ENCODE measurements at regions not wholly inside any gene's neighbourhood (a gene's known extent, or its start where the extent isn't known, plus 50 kb on each side); places are given as distances from the start of the nearest gene placed in this dataset.
A peak's percentile ranks its signal among the peaks of the same experiment; 100 is the strongest.

GRCh38 chr7:13320333-13320732 lies 632.9 kb downstream of the ARL4A start:
- DNase-seq, result no peak
- H3K9me3 ChIP-seq (replicated peaks; ENCODE audit: control insufficient read depth, low read depth, low read length), result no peaks in the 10 kb centered on the region
- no peaks in the 10 kb centered on the region for H3K36me3 ChIP-seq (ENCODE audit: control insufficient read depth, insufficient read depth, low read length)
- no peaks in the 10 kb centered on the region for H3K4me1 ChIP-seq (ENCODE audit: control insufficient read depth, insufficient read depth, low read length)
- H3K27me3 ChIP-seq (ENCODE audit: control insufficient read depth, insufficient read depth, low read length), result no peaks in the 10 kb centered on the region
- H3K27ac ChIP-seq (ENCODE audit: low read length), result no peak overlapping the region
- no peak overlapping the region for H3K4me3 ChIP-seq (ENCODE audit: low read length)

DNA sequence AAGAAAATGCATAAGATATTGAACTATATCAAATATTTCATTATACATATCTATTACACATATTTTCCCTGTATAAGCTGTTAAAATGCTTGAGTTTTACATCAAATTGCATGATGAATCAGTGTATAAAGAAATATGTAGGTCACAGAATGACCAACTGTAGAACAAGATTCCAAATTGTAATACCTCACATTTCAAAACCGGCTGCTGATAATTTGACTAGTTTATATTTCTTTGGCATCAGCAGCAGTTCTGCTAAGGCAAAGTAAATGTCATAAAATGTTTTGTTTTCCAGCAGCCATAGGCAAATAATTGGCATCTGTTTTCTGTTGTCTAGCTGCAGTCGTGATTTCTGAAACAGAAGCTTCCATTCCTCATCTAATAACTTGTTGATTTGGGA lies 633.9 kb downstream of the ARL4A start:
- whole genome bisulfite sequencing (ENCODE audit: insufficient coverage), result no CpG with 5 or more reads among the region's 2 CpGs
- Histone ChIP-seq H3K9me3 (replicated peaks; ENCODE audit: control insufficient read depth, low read depth, low read length) (no peaks in the 10 kb centered on the region), H3K4me3 (ENCODE audit: low read length) (no peak overlapping the region), H3K36me3 (ENCODE audit: control insufficient read depth, insufficient read depth, low read length) (no peaks in the 10 kb centered on the region), H3K4me1 (ENCODE audit: control insufficient read depth, insufficient read depth, low read length) (no peaks in the 10 kb centered on the region), H3K27ac (ENCODE audit: low read length) (no peak overlapping the region), H3K27me3 (ENCODE audit: control insufficient read depth, insufficient read depth, low read length) (no peaks in the 10 kb centered on the region)
- peak; percentile 40 for DNase-seq

- no peaks in the 10 kb centered on the region for H3K27me3 ChIP-seq (ENCODE audit: control insufficient read depth, insufficient read depth, low read length)
- H3K36me3 ChIP-seq (ENCODE audit: control insufficient read depth, insufficient read depth, low read length), result no peaks in the 10 kb centered on the region
- H3K9me3 ChIP-seq (replicated peaks; ENCODE audit: control insufficient read depth, low read depth, low read length), result no peaks in the 10 kb centered on the region
- DNase-seq, result no peak
- H3K4me1 ChIP-seq (ENCODE audit: control insufficient read depth, insufficient read depth, low read length), result no peaks in the 10 kb centered on the region
- H3K27ac ChIP-seq (ENCODE audit: low read length), result no peak overlapping the region
- WGBS (ENCODE audit: insufficient coverage), result 60% methylated on average over 1 of the region's 5 CpGs
- H3K4me3 ChIP-seq (ENCODE audit: low read length), result no peak overlapping the region
Observed at GRCh38 chr7:13322126-13322525, 634.7 kb downstream of the ARL4A start.

GRCh38 chr7:13327669-13328068 lies 640.2 kb downstream of the ARL4A start:
- no peaks in the 10 kb centered on the region for H3K4me1 ChIP-seq (ENCODE audit: control insufficient read depth, insufficient read depth, low read length)
- H3K4me3 ChIP-seq (ENCODE audit: low read length), result no peak overlapping the region
- WGBS (ENCODE audit: insufficient coverage), result 88% methylated on average over 1 of the region's 1 CpG
- H3K27ac ChIP-seq (ENCODE audit: low read length), result no peak overlapping the region
- no peaks in the 10 kb centered on the region for H3K36me3 ChIP-seq (ENCODE audit: control insufficient read depth, insufficient read depth, low read length)
- H3K27me3 ChIP-seq (ENCODE audit: control insufficient read depth, insufficient read depth, low read length), result no peaks in the 10 kb centered on the region
- no peak for DNase-seq
- no peaks in the 10 kb centered on the region for H3K9me3 ChIP-seq (replicated peaks; ENCODE audit: control insufficient read depth, low read depth, low read length)

- no CpG with 5 or more reads among the region's 1 CpG for WGBS (ENCODE audit: insufficient coverage)
- no peaks in the 10 kb centered on the region for H3K36me3 ChIP-seq (ENCODE audit: control insufficient read depth, insufficient read depth, low read length)
- H3K27ac ChIP-seq (ENCODE audit: low read length), result no peak overlapping the region
- H3K4me3 ChIP-seq (ENCODE audit: low read length), result no peak overlapping the region
- H3K9me3 ChIP-seq (replicated peaks; ENCODE audit: control insufficient read depth, low read depth, low read length), result no peaks in the 10 kb centered on the region
- H3K4me1 ChIP-seq (ENCODE audit: control insufficient read depth, insufficient read depth, low read length), result no peaks in the 10 kb centered on the region
- H3K27me3 ChIP-seq (ENCODE audit: control insufficient read depth, insufficient read depth, low read length), result no peaks in the 10 kb centered on the region
- peak; percentile 76 for DNase-seq
Observed at GRCh38 chr7:13333371-13333770, 645.9 kb downstream of the ARL4A start.

DNA sequence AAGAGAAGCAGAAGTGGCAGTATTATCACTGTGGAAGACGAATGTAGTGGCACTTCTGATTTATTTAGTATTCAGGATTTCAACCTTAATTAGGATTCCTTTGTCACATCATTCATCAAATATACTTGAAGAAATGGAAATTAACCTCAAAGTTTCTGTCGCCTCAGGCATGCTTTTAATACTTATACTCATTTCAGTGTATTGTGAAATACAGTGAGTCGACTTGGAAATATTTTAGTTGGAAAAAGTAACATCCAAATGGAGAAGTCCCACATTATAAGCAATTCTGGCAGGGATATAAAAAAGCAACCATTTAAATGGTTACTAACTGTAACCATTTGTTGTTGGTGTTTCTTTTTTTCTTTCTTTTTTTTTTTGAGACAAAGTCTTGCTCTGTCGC lies 648.8 kb downstream of the ARL4A start:
- Histone ChIP-seq H3K27ac (ENCODE audit: low read length) (no peak overlapping the region), H3K4me1 (ENCODE audit: control insufficient read depth, insufficient read depth, low read length) (no peaks in the 10 kb centered on the region), H3K27me3 (ENCODE audit: control insufficient read depth, insufficient read depth, low read length) (no peaks in the 10 kb centered on the region), H3K36me3 (ENCODE audit: control insufficient read depth, insufficient read depth, low read length) (no peaks in the 10 kb centered on the region), H3K4me3 (ENCODE audit: low read length) (no peak overlapping the region), H3K9me3 (replicated peaks; ENCODE audit: control insufficient read depth, low read depth, low read length) (no peaks in the 10 kb centered on the region)
- DNase-seq, result peak; percentile 49
- no CpG with 5 or more reads among the region's 4 CpGs for WGBS (ENCODE audit: insufficient coverage)

DNA sequence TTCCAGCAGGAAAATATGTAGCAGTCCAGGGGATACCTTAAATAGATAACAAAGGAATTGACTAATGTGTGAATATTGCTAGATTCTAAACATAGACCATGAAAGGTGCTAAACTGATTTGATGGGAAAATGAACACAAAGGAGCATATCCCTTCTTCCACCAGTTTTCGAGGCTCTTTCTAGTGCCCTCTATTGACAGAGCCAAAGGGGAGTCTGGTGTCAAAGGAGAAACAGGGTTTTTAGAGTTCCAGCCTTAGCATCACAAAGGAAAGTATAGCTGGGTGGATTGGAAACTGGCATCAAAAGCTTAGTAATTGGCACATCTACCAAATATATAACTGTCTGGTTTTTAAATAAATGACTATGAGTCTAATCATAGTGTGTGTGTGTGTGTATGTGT lies 636.8 kb downstream of the ETV1 start:
- no CpG with 5 or more reads among the region's 1 CpG for WGBS (ENCODE audit: insufficient coverage)
- H3K4me1 ChIP-seq (ENCODE audit: control insufficient read depth, insufficient read depth, low read length), result no peaks in the 10 kb centered on the region
- no peaks in the 10 kb centered on the region for H3K27me3 ChIP-seq (ENCODE audit: control insufficient read depth, insufficient read depth, low read length)

DNA sequence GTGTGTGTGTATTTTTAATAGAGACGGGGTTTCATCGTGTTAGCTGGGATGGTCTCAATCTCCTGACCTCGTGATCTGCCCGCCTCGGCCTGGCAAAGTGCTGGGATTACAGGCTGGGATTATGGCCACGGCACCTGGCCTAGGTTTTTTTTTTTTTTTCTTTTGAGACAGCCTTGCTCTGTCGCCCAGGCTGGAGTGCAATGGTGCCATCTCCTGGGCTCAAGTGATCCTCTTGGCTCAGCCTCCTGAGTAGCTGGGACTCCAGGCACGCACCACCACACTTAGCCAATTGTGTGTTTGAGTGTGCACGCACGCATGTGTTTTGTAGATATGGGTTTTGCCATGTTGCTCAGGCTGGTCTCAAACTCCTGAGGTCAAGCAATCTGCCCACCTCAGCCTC lies 629.8 kb downstream of the ETV1 start:
- Histone ChIP-seq H3K36me3 (ENCODE audit: control insufficient read depth, insufficient read depth, low read length) (no peaks in the 10 kb centered on the region), H3K9me3 (replicated peaks; ENCODE audit: control insufficient read depth, low read depth, low read length) (no peaks in the 10 kb centered on the region), H3K27ac (ENCODE audit: low read length) (no peak overlapping the region), H3K4me1 (ENCODE audit: control insufficient read depth, insufficient read depth, low read length) (no peaks in the 10 kb centered on the region), H3K4me3 (ENCODE audit: low read length) (no peak overlapping the region), H3K27me3 (ENCODE audit: control insufficient read depth, insufficient read depth, low read length) (no peaks in the 10 kb centered on the region)
- no peak for DNase-seq
- 62% methylated on average over 3 of the region's 10 CpGs for WGBS (ENCODE audit: insufficient coverage)

More for the DNA sequence above, 636.8 kb downstream of the ETV1 start:
- no peaks in the 10 kb centered on the region for H3K36me3 ChIP-seq (ENCODE audit: control insufficient read depth, insufficient read depth, low read length)
- H3K27ac ChIP-seq (ENCODE audit: low read length), result no peak overlapping the region
- no peak overlapping the region for H3K4me3 ChIP-seq (ENCODE audit: low read length)
- no peak for DNase-seq
- no peaks in the 10 kb centered on the region for H3K9me3 ChIP-seq (replicated peaks; ENCODE audit: control insufficient read depth, low read depth, low read length)

- no peak for DNase-seq
- Histone ChIP-seq H3K27me3 (ENCODE audit: control insufficient read depth, insufficient read depth, low read length) (no peaks in the 10 kb centered on the region), H3K4me1 (ENCODE audit: control insufficient read depth, insufficient read depth, low read length) (no peaks in the 10 kb centered on the region), H3K36me3 (ENCODE audit: control insufficient read depth, insufficient read depth, low read length) (no peaks in the 10 kb centered on the region), H3K27ac (ENCODE audit: low read length) (no peak overlapping the region), H3K4me3 (ENCODE audit: low read length) (no peak overlapping the region), H3K9me3 (replicated peaks; ENCODE audit: control insufficient read depth, low read depth, low read length) (no peaks in the 10 kb centered on the region)
- WGBS (ENCODE audit: insufficient coverage), result no CpG with 5 or more reads among the region's 1 CpG
Observed at GRCh38 chr7:13386741-13387140, 602.7 kb downstream of the ETV1 start.

- no peaks in the 10 kb centered on the region for H3K9me3 ChIP-seq (replicated peaks; ENCODE audit: control insufficient read depth, low read depth, low read length)
Observed at GRCh38 chr7:13407911-13408310, 581.6 kb downstream of the ETV1 start.

GRCh38 chr7:13411151-13411550 lies 578.3 kb downstream of the ETV1 start:
- no peak overlapping the region for H3K27ac ChIP-seq (ENCODE audit: low read length)
- no peaks in the 10 kb centered on the region for H3K4me1 ChIP-seq (ENCODE audit: control insufficient read depth, insufficient read depth, low read length)
- no peaks in the 10 kb centered on the region for H3K36me3 ChIP-seq (ENCODE audit: control insufficient read depth, insufficient read depth, low read length)
- H3K4me3 ChIP-seq (ENCODE audit: low read length), result no peak overlapping the region
- no peaks in the 10 kb centered on the region for H3K9me3 ChIP-seq (replicated peaks; ENCODE audit: control insufficient read depth, low read depth, low read length)
- no peak for DNase-seq
- H3K27me3 ChIP-seq (ENCODE audit: control insufficient read depth, insufficient read depth, low read length), result no peaks in the 10 kb centered on the region

More at GRCh38 chr7:13407911-13408310, 581.6 kb downstream of the ETV1 start:
- Histone ChIP-seq H3K36me3 (ENCODE audit: control insufficient read depth, insufficient read depth, low read length) (no peaks in the 10 kb centered on the region), H3K4me3 (ENCODE audit: low read length) (no peak overlapping the region), H3K4me1 (ENCODE audit: control insufficient read depth, insufficient read depth, low read length) (no peaks in the 10 kb centered on the region), H3K27ac (ENCODE audit: low read length) (no peak overlapping the region), H3K27me3 (ENCODE audit: control insufficient read depth, insufficient read depth, low read length) (no peaks in the 10 kb centered on the region)
- DNase-seq, result no peak
- no CpG with 5 or more reads among the region's 2 CpGs for WGBS (ENCODE audit: insufficient coverage)
